ENCODE measurements at regions not wholly inside any gene's neighbourhood (a gene's known extent, or its start where the extent isn't known, plus 50 kb on each side); places are given as distances from the start of the nearest gene placed in this dataset.

DNA sequence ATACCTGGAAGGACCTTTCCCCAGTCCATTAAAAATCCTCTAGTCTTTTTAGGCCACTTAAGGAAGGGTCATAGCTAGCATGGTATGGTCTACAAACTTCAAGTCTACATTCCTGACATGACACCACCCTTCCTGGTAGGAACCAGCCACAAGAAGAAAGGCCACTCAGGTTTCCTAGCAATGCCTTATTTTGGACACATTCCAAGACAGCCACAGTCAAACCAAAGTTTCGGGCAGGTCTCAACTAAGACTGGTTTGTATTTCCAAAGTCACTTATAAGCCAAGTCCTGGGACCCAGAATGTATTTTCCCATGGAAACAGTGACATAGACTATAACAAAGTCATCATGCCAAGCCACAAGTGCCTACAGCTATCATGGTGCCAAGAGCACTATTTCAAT is 50.6 kb upstream of the SLC44A3 start:
- TF ChIP-seq, protein P1, sequence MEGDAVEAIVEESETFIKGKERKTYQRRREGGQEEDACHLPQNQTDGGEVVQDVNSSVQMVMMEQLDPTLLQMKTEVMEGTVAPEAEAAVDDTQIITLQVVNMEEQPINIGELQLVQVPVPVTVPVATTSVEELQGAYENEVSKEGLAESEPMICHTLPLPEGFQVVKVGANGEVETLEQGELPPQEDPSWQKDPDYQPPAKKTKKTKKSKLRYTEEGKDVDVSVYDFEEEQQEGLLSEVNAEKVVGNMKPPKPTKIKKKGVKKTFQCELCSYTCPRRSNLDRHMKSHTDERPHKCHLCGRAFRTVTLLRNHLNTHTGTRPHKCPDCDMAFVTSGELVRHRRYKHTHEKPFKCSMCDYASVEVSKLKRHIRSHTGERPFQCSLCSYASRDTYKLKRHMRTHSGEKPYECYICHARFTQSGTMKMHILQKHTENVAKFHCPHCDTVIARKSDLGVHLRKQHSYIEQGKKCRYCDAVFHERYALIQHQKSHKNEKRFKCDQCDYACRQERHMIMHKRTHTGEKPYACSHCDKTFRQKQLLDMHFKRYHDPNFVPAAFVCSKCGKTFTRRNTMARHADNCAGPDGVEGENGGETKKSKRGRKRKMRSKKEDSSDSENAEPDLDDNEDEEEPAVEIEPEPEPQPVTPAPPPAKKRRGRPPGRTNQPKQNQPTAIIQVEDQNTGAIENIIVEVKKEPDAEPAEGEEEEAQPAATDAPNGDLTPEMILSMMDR (IDR thresholded peaks at IDR 0.05; ENCODE audit: insufficient read depth, low read length), result no peak
- no peak for TF ChIP-seq POLR2AphosphoS5 (IDR thresholded peaks at IDR 0.05; ENCODE audit: low read depth)
- TF ChIP-seq, protein P2, sequence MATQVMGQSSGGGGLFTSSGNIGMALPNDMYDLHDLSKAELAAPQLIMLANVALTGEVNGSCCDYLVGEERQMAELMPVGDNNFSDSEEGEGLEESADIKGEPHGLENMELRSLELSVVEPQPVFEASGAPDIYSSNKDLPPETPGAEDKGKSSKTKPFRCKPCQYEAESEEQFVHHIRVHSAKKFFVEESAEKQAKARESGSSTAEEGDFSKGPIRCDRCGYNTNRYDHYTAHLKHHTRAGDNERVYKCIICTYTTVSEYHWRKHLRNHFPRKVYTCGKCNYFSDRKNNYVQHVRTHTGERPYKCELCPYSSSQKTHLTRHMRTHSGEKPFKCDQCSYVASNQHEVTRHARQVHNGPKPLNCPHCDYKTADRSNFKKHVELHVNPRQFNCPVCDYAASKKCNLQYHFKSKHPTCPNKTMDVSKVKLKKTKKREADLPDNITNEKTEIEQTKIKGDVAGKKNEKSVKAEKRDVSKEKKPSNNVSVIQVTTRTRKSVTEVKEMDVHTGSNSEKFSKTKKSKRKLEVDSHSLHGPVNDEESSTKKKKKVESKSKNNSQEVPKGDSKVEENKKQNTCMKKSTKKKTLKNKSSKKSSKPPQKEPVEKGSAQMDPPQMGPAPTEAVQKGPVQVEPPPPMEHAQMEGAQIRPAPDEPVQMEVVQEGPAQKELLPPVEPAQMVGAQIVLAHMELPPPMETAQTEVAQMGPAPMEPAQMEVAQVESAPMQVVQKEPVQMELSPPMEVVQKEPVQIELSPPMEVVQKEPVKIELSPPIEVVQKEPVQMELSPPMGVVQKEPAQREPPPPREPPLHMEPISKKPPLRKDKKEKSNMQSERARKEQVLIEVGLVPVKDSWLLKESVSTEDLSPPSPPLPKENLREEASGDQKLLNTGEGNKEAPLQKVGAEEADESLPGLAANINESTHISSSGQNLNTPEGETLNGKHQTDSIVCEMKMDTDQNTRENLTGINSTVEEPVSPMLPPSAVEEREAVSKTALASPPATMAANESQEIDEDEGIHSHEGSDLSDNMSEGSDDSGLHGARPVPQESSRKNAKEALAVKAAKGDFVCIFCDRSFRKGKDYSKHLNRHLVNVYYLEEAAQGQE (IDR thresholded peaks at IDR 0.05; ENCODE audit: insufficient replicate concordance, low read depth), result no peak
- TF ChIP-seq SPI1 (IDR thresholded peaks at IDR 0.05; ENCODE audit: borderline replicate concordance, low read depth), result no peak
- TF ChIP-seq GABPA (IDR thresholded peaks at IDR 0.05; ENCODE audit: low read depth), result no peak
